Cardiac fibroblast (primary cell): ENCODE measurements at regions not wholly inside any gene's neighbourhood (a gene's known extent, or its start where the extent isn't known, plus 50 kb on each side); places are given as distances from the start of the nearest gene placed in this dataset.

Source experiments
- DNase-seq, 2 donors: peaks; one replicate each; pipeline versions ENCODE4 v3.0.0 to v3.0.0-alpha.2; 2010; ENCODE audit warnings: low read depth in 2 of 2
- H3K4me3 ChIP-seq, 2 donors: replicated peaks in 1 of 2; 1 replicate in 1 of 2; 2 replicates in 1 of 2; pipeline ENCODE4 v1.5.1; 2011; ENCODE audit warnings: low read depth in 2 of 2, low read length in 2 of 2, mild to moderate bottlenecking in 2 of 2, moderate library complexity in 1 of 2
- CTCF ChIP-seq: IDR thresholded peaks from one replicate; pipeline ENCODE4 v1.5.1; 2011; ENCODE audit warnings: low read depth, mild to moderate bottlenecking, low read length, inconsistent platforms

- H3K4me3 ChIP-seq = no peak overlapping the region
- TF ChIP-seq CTCF = no peak
- DNase-seq = no peak
These were observed 899.8 kb downstream of the TUSC7 start for GRCh38 chr3:117609330-117609729.

GRCh38 chr3:117610156-117610555 lies 900.6 kb downstream of the TUSC7 start:
- H3K4me3 ChIP-seq = no peak overlapping the region
- DNase-seq = no peak
- no peak for TF ChIP-seq CTCF

- no peak overlapping the region for H3K4me3 ChIP-seq
- TF ChIP-seq CTCF = no peak
- DNase-seq = no peak
These were observed 901.6 kb downstream of the TUSC7 start for GRCh38 chr3:117611211-117611610.

- no peak overlapping the region for H3K4me3 ChIP-seq
- peak in 1 of 2 donors; percentile 8 for DNase-seq
- TF ChIP-seq CTCF = no peak
These were observed 906.6 kb downstream of the TUSC7 start for GRCh38 chr3:117616227-117616626.

- H3K4me3 ChIP-seq = no peak overlapping the region
- TF ChIP-seq CTCF = no peak
- DNase-seq = no peak
These were observed 908.3 kb downstream of the TUSC7 start for GRCh38 chr3:117617906-117618305.

- DNase-seq = peak in 1 of 2 donors; percentile 3
- no peak overlapping the region for H3K4me3 ChIP-seq
- TF ChIP-seq CTCF = no peak
These were observed 908.9 kb downstream of the TUSC7 start for GRCh38 chr3:117618462-117618861.

- TF ChIP-seq CTCF = no peak
- DNase-seq = no peak
- no peak overlapping the region for H3K4me3 ChIP-seq
These were observed 910.2 kb downstream of the TUSC7 start for GRCh38 chr3:117619805-117620204.
